ENCODE measurements at regions not wholly inside any gene's neighbourhood (a gene's known extent, or its start where the extent isn't known, plus 50 kb on each side); places are given as distances from the start of the nearest gene placed in this dataset.

DNA sequence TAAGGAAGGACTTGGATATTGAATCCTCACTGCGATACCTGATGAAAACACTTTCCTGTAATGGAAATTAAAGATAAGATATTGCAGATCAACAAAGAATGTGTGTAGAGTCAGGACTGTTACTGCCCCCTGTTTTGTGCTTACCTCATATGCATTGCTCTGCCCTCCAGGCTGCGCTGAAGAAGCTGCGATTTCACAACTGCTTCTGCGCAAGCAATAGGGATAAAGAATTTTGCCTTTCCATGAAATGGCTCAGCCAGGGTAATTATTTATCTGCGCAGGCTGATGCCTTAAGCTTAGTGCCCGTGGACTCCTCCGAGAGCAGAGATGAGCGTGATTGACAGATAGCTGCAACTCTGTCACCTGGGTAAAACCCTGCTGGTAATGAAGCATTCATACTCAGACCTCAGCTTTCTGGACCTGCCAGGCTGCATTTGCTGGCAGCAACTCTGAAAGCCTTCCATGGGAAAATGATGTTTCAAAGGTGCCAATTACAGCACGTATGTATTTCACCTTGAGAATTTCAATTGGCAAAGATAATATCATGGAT lies 370.6 kb downstream of the SAMD5 start:
- no peak overlapping the region for H2BK120ac ChIP-seq (replicated peaks; ENCODE audit: low read depth, low read length)
- no peak overlapping the region for H2BK20ac ChIP-seq (ENCODE audit: low read length)
- no peaks in the 10 kb centered on the region for H4K20me1 ChIP-seq (replicated peaks in 1 of 2; ENCODE audit: control insufficient read depth in 1 of 2, insufficient read depth in 2 of 2, low read length in 2 of 2)
- no peak for DNase-seq (ENCODE audit: low read depth in 1 of 2, low spot score in 2 of 2)
- H3K9ac ChIP-seq (replicated peaks in 1 of 4; ENCODE audit: extremely low read depth in 1 of 4, low read depth in 3 of 4, low read length in 3 of 4): no peak overlapping the region
- FAIRE-seq: no peak
- H2BK12ac ChIP-seq (ENCODE audit: low read depth, low read length): no peak overlapping the region
- H3K79me1 ChIP-seq (ENCODE audit: low read depth, low read length): no peaks in the 10 kb centered on the region
- H3K27me3 ChIP-seq (replicated peaks in 1 of 4; ENCODE audit: control insufficient read depth in 3 of 4, extremely low read depth in 1 of 4, insufficient read depth in 3 of 4, low read length in 3 of 4): no peaks in the 10 kb centered on the region
- H2AK5ac ChIP-seq (ENCODE audit: low read depth, low read length): no peak overlapping the region
- H4K5ac ChIP-seq (ENCODE audit: insufficient read length, low read depth, low read length): no peak overlapping the region
- no peaks in the 10 kb centered on the region for H3K9me3 ChIP-seq (ENCODE audit: insufficient read depth in 2 of 2, low read depth in 1 of 2, low read length in 1 of 2)
- ChIA-PET CTCF (ENCODE audit: partially characterized antibody) (no interaction called here), POLR2A (ENCODE audit: partially characterized antibody) (interaction anchor here (0.6 kb wide), 1 partner anchor 1937 kb away, joined by 3 read pairs; no protein-coding TSS in a partner anchor)
- H3K56ac ChIP-seq (replicated peaks; ENCODE audit: insufficient read length, low read depth, low read length): no peak overlapping the region
- H3K18ac ChIP-seq (ENCODE audit: extremely low read depth, low read length): no peak overlapping the region
- H3K4me2 ChIP-seq (ENCODE audit: insufficient read depth in 1 of 2, low read depth in 2 of 2, low read length in 2 of 2): no peak overlapping the region
- no peak overlapping the region for H4K8ac ChIP-seq (ENCODE audit: extremely low read depth, insufficient read depth, low read length)
- no peak overlapping the region for H2BK5ac ChIP-seq (ENCODE audit: low read depth, low read length)
- H3K36me3 ChIP-seq (ENCODE audit: control insufficient read depth in 2 of 4, insufficient read depth in 4 of 4, low read length in 3 of 4): no peaks in the 10 kb centered on the region
- H4K91ac ChIP-seq (replicated peaks; ENCODE audit: insufficient read length, low read length): no peak overlapping the region
- TF ChIP-seq RBBP5 (IDR thresholded peaks at IDR 0.05; ENCODE audit: borderline replicate concordance, low read depth, low read length) (no peak), TBP (IDR thresholded peaks at IDR 0.05; ENCODE audit: low read depth, low read length) (no peak), RNF2 (IDR thresholded peaks at IDR 0.05; ENCODE audit: borderline replicate concordance, low read depth, low read length, missing control alignments, poor library complexity, severe bottlenecking) (no peak), POU5F1 (IDR thresholded peaks at IDR 0.05; ENCODE audit: low read depth, low read length) (no peak), SAP30 (IDR thresholded peaks at IDR 0.05; ENCODE audit: insufficient read depth, insufficient replicate concordance, low read length) (no peak), TAF1 (IDR thresholded peaks at IDR 0.05; ENCODE audit: low read depth, low read length) (no peak), GTF2F1 (IDR thresholded peaks at IDR 0.05; ENCODE audit: borderline replicate concordance, low read depth, low read length) (no peak), POLR2A (IDR thresholded peaks at IDR 0.05; ENCODE audit: control extremely low read depth in 1 of 2, low read depth in 2 of 2, low read length in 2 of 2) (no peak), SP1 (IDR thresholded peaks at IDR 0.05; ENCODE audit: low read depth, low read length) (no peak), SIX5 (IDR thresholded peaks at IDR 0.05; ENCODE audit: low read depth, low read length) (no peak), CREB1 (IDR thresholded peaks at IDR 0.05) (no peak), HDAC2 (IDR thresholded peaks at IDR 0.05; ENCODE audit: borderline replicate concordance in 1 of 2, low read depth in 2 of 2, low read length in 2 of 2) (no peak), EP300 (IDR thresholded peaks at IDR 0.05; ENCODE audit: borderline replicate concordance in 1 of 2, low read depth in 2 of 2, low read length in 2 of 2) (no peak)
- no peak overlapping the region for H2AFZ ChIP-seq (ENCODE audit: low read length)
- no peak overlapping the region for H3K27ac ChIP-seq (ENCODE audit: low read depth, low read length)
- no peak overlapping the region for H3K4ac ChIP-seq (replicated peaks; ENCODE audit: insufficient read length, low read depth, low read length)
- H3K79me2 ChIP-seq (ENCODE audit: control insufficient read depth in 1 of 2, insufficient read depth in 2 of 2, low read length in 2 of 2): no peaks in the 10 kb centered on the region
- H3K4me3 ChIP-seq (ENCODE audit: extremely low read depth in 1 of 4, insufficient read depth in 2 of 4, low read depth in 3 of 4, low read length in 4 of 4): no peak overlapping the region
- peaks cover 0 to 5% (median 0%) of the 10 kb centered on the region in 4 experiments; a peak in 1 of 7 replicates for H3K4me1 ChIP-seq (replicated peaks in 1 of 4; ENCODE audit: control insufficient read depth in 3 of 4, insufficient read depth in 4 of 4, low read length in 3 of 4)
- H3K23me2 ChIP-seq (ENCODE audit: low read depth, low read length): no peaks in the 10 kb centered on the region
- WGBS, 2 experiments (ENCODE audit: extremely low coverage in 1 of 2, insufficient coverage in 1 of 2, insufficient read length in 1 of 2, insufficient replicate concordance in 2 of 2, low coverage in 1 of 2, low lambda C conversion rate in 2 of 2, missing lambda C conversion rate in 1 of 2): 85% methylated on average over 9 of the region's 9 CpGs; no CpG with 5 or more reads in 1 of the 2 experiments
- no peak overlapping the region for H2BK15ac ChIP-seq (ENCODE audit: low read length)
- no peak overlapping the region for H3K23ac ChIP-seq (ENCODE audit: insufficient read length)
- no peak overlapping the region for H3K14ac ChIP-seq (ENCODE audit: insufficient read length)

All from H1 (cell line).